IMR-90 (cell line): ENCODE measurements at regions not wholly inside any gene's neighbourhood (a gene's known extent, or its start where the extent isn't known, plus 50 kb on each side); places are given as distances from the start of the nearest gene placed in this dataset.

ENCODE experiments used
- ATAC-seq: fragments of 200-7000 bp; cut with Tn5 transposase; 2 replicates; pipeline ENCODE4 v1.9.1; 2020; ENCODE audit warnings: low read depth, mild to moderate bottlenecking, moderate library complexity
- BruUV-seq: library from RNA; stranded (reverse); fragments of 400-500 nt; replicated peaks from 2 replicates; lab custom pipeline; 2021; lab: Mats Ljungman, UMichigan
- CTCF ChIA-PET: fragments of 300-600 bp; formaldehyde crosslinking; extraction: SDS; loops from one replicate; lab custom pipeline; 2021; ENCODE audit warnings: antibody characterized with exemption; lab: Yijun Ruan, JAX
- POLR2A ChIA-PET: fragments of 300-600 bp; sonication (Branson Sonifier 250); formaldehyde crosslinking; loops from one replicate; lab custom pipeline; 2022; ENCODE audit warnings: antibody characterized with exemption; ENCODE audit not compliant: unreplicated experiment; lab: Charles Lee
- DNase-seq: peaks from one replicate; pipeline ENCODE4 v3.0.0; 2013
- H2AFZ ChIP-seq: replicated peaks from 2 replicates; pipeline ENCODE3; 2013; ENCODE audit warnings: low read length, mild to moderate bottlenecking; ENCODE audit not compliant: poor library complexity
- H2AK5ac ChIP-seq: 2 replicates; pipeline ENCODE4 v1.6.1; 2013; ENCODE audit warnings: low read depth, low read length, inconsistent platforms
- H2AK9ac ChIP-seq: replicated peaks from 2 replicates; pipeline ENCODE3; 2013; ENCODE audit warnings: mild to moderate bottlenecking, low read depth, low read length, moderate library complexity; ENCODE audit not compliant: poor library complexity
- H2BK120ac ChIP-seq: 2 replicates; pipeline ENCODE4 v1.6.1; 2013; ENCODE audit warnings: low read depth, low read length, inconsistent platforms
- H2BK15ac ChIP-seq: 3 replicates; pipeline ENCODE4 v1.6.1; 2013; ENCODE audit warnings: low read depth, low read length, inconsistent platforms
- H2BK20ac ChIP-seq: 2 replicates; pipeline ENCODE4 v1.6.1; 2013; ENCODE audit warnings: low read depth, mild to moderate bottlenecking, inconsistent platforms, low read length, moderate library complexity
- H2BK5ac ChIP-seq: 2 replicates; pipeline ENCODE4 v1.6.1; 2013; ENCODE audit warnings: mild to moderate bottlenecking, low read depth, low read length, inconsistent platforms; ENCODE audit not compliant: poor library complexity, severe bottlenecking
- H3K14ac ChIP-seq: replicated peaks from 2 replicates; pipeline ENCODE4 v1.6.1; 2013; ENCODE audit warnings: low read depth, low read length, inconsistent platforms
- H3K18ac ChIP-seq: 2 replicates; pipeline ENCODE4 v1.6.1; 2013; ENCODE audit warnings: low read depth, low read length, control low read depth
- H3K23ac ChIP-seq: 2 replicates; pipeline ENCODE4 v1.6.1; 2013; ENCODE audit warnings: low read depth, low read length, inconsistent platforms
- H3K27ac ChIP-seq: 2 replicates; pipeline ENCODE4 v1.5.1; 2013; ENCODE audit warnings: mild to moderate bottlenecking, control low read depth, low read length; ENCODE audit not compliant: insufficient read depth
- H3K27me3 ChIP-seq: 2 replicates; pipeline ENCODE4 v1.6.1; 2013; ENCODE audit warnings: low read length; ENCODE audit not compliant: control insufficient read depth, insufficient read depth
- H3K36me3 ChIP-seq: 2 replicates; pipeline ENCODE4 v1.6.1; 2013; ENCODE audit warnings: low read length, mixed read lengths; ENCODE audit not compliant: control insufficient read depth, insufficient read depth
- H3K4ac ChIP-seq: 2 replicates; pipeline ENCODE4 v1.6.1; 2013; ENCODE audit warnings: low read depth, low read length, inconsistent platforms
- H3K4me1 ChIP-seq: 2 replicates; pipeline ENCODE4 v1.6.1; 2013; ENCODE audit warnings: low read length, mixed read lengths; ENCODE audit not compliant: control insufficient read depth, insufficient read depth
- H3K4me2 ChIP-seq: 2 replicates; pipeline ENCODE4 v1.6.1; 2013; ENCODE audit warnings: low read depth, mild to moderate bottlenecking, control low read depth, low read length, moderate library complexity
- H3K4me3 ChIP-seq: 2 replicates; pipeline ENCODE4 v1.5.1; 2013; ENCODE audit warnings: low read depth, mild to moderate bottlenecking, control low read depth, low read length, moderate library complexity; ENCODE audit not compliant: insufficient read depth
- H3K56ac ChIP-seq: 2 replicates; pipeline ENCODE4 v1.6.1; 2013; ENCODE audit warnings: low read length, inconsistent platforms; ENCODE audit not compliant: insufficient read depth; ENCODE audit errors: extremely low read depth
- H3K79me1 ChIP-seq, 2 experiments: 2 replicates each; pipeline ENCODE4 v1.6.1; 2013; ENCODE audit warnings: low read length in 2 of 2, inconsistent platforms in 1 of 2, low read depth in 1 of 2
- H3K9ac ChIP-seq: 2 replicates; pipeline ENCODE4 v1.6.1; 2013; ENCODE audit warnings: low read depth, low read length, control low read depth
- H3K9me1 ChIP-seq: 2 replicates; pipeline ENCODE4 v1.6.1; 2013; ENCODE audit warnings: low read length, inconsistent platforms; ENCODE audit not compliant: insufficient read depth
- H3K9me3 ChIP-seq: 2 replicates; pipeline ENCODE4 v1.6.1; 2013; ENCODE audit warnings: low read length; ENCODE audit not compliant: control insufficient read depth, insufficient read depth
- H4K20me1 ChIP-seq: 2 replicates; pipeline ENCODE4 v1.6.1; 2013; ENCODE audit warnings: low read length, inconsistent platforms; ENCODE audit not compliant: insufficient read depth
- H4K5ac ChIP-seq: 2 replicates; pipeline ENCODE4 v1.6.1; 2013; ENCODE audit warnings: mild to moderate bottlenecking, low read depth, low read length, control low read depth
- H4K8ac ChIP-seq, 2 experiments: 2 replicates each; pipeline ENCODE4 v1.6.1; 2013; ENCODE audit warnings: low read depth in 2 of 2, low read length in 2 of 2, control low read depth in 1 of 2, inconsistent platforms in 1 of 2
- H4K91ac ChIP-seq: 2 replicates; pipeline ENCODE4 v1.6.1; 2013; ENCODE audit warnings: low read depth, low read length, inconsistent platforms; ENCODE audit not compliant: insufficient read depth
- CEBPB ChIP-seq: IDR thresholded peaks from 2 replicates; pipeline ENCODE4 v1.6.1; 2012; ENCODE audit warnings: low read depth, low read length, improper control_type of control experiment
- FOS ChIP-seq: fragments of 150-350 bp; IDR thresholded peaks from 2 replicates; pipeline ENCODE4 v1.6.1; 2016; ENCODE audit warnings: low read depth, low read length
- MAFK ChIP-seq: IDR thresholded peaks from 2 replicates; pipeline ENCODE4 v1.6.1; 2012; ENCODE audit warnings: low read depth, low read length, improper control_type of control experiment
- MAZ ChIP-seq: IDR thresholded peaks from 2 replicates; pipeline ENCODE4 v1.6.1; 2012; ENCODE audit warnings: low read depth, mild to moderate bottlenecking, low read length, improper control_type of control experiment, moderate library complexity, borderline replicate concordance
- MXI1 ChIP-seq: IDR thresholded peaks from 2 replicates; pipeline ENCODE4 v1.6.1; 2012; ENCODE audit warnings: low read depth, mild to moderate bottlenecking, low read length, moderate library complexity, borderline replicate concordance
- NFE2L2 ChIP-seq: fragments of 150-350 bp; IDR thresholded peaks from 2 replicates; pipeline ENCODE4 v1.6.1; 2016; ENCODE audit warnings: low read depth, mild to moderate bottlenecking, low read length
- POLR2A ChIP-seq: IDR thresholded peaks from 2 replicates; pipeline ENCODE4 v1.6.1; 2012; ENCODE audit warnings: mild to moderate bottlenecking, low read depth, low read length
- RAD21 ChIP-seq: IDR thresholded peaks from 2 replicates; pipeline ENCODE4 v1.6.1; 2012; ENCODE audit warnings: low read length, improper control_type of control experiment
- RCOR1 ChIP-seq: IDR thresholded peaks from 2 replicates; pipeline ENCODE4 v1.6.1; 2012; ENCODE audit warnings: mild to moderate bottlenecking, low read length, improper control_type of control experiment; ENCODE audit not compliant: insufficient replicate concordance
- WGBS, 2 experiments: methylation state at CpG; one replicate each; pipeline versions ENCODE4 v1.1.5 to v1.1.7; 2013; ENCODE audit warnings: missing lambda C conversion rate in 2 of 2; ENCODE audit not compliant: insufficient read length in 1 of 2; ENCODE audit errors: extremely low coverage in 2 of 2; 5-methylcytosine and 5-hydroxymethylcytosine counted together
- dilution Hi-C: fragments of 300-500 bp; cut with HindIII; formaldehyde crosslinking; loops from one replicate; pipeline ENCODE4 v1.14.3; 2018; ENCODE audit warnings: low sequenced_read_pairs; ENCODE audit not compliant: unreplicated experiment
- in situ Hi-C: fragments of 300-500 bp; cut with MboI; formaldehyde crosslinking; loops from 3 replicates; pipeline ENCODE4 v1.14.3; 2019; ENCODE audit warnings: low sequenced_read_pairs, inconsistent platforms, mixed read lengths
- intact Hi-C: fragments of 100-400 bp; cut with micrococcal nuclease; formaldehyde crosslinking; loops from 2 replicates; pipeline ENCODE4 v1.10.0; 2022
- TF ChIP-seq, protein P1 (sequence below): conservative IDR thresholded peaks from 2 replicates; pipeline ENCODE4 v1.5.1; 2012; ENCODE audit warnings: mild to moderate bottlenecking, low read depth, low read length, improper control_type of control experiment
- TF ChIP-seq, protein P2 (sequence below): fragments of 150-350 bp; IDR thresholded peaks from 2 replicates; pipeline ENCODE4 v1.6.1; 2016; ENCODE audit warnings: low read depth, mild to moderate bottlenecking, low read length, moderate library complexity, borderline replicate concordance

DNA sequence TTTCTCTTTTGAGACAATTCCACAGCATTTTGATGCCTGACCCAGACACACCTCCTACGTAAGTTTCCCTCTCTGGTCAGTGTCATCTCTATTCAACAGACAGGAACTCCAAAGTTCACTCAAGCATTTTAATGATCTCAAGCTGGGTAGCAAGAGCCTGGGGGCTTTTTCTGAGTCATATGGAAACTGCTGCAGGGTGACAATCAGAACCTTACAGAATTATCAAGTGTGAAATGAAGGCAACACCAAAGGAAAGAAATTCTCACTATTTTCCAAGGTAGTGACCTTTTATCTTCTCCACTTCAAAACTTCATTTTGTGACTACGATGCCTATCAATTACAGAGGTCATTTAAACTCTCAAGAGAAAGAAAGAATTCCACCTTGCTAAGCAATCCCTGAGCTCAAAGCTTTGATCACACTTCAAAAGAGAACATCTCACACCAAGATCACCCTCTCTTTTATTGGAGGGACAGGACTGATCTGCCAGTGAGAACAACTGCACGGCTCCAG, 229.0 kb upstream of the ZC3H12C start (continued):
- TF ChIP-seq, protein P1, sequence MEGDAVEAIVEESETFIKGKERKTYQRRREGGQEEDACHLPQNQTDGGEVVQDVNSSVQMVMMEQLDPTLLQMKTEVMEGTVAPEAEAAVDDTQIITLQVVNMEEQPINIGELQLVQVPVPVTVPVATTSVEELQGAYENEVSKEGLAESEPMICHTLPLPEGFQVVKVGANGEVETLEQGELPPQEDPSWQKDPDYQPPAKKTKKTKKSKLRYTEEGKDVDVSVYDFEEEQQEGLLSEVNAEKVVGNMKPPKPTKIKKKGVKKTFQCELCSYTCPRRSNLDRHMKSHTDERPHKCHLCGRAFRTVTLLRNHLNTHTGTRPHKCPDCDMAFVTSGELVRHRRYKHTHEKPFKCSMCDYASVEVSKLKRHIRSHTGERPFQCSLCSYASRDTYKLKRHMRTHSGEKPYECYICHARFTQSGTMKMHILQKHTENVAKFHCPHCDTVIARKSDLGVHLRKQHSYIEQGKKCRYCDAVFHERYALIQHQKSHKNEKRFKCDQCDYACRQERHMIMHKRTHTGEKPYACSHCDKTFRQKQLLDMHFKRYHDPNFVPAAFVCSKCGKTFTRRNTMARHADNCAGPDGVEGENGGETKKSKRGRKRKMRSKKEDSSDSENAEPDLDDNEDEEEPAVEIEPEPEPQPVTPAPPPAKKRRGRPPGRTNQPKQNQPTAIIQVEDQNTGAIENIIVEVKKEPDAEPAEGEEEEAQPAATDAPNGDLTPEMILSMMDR = no peak
- TF ChIP-seq FOS = no peak

DNA sequence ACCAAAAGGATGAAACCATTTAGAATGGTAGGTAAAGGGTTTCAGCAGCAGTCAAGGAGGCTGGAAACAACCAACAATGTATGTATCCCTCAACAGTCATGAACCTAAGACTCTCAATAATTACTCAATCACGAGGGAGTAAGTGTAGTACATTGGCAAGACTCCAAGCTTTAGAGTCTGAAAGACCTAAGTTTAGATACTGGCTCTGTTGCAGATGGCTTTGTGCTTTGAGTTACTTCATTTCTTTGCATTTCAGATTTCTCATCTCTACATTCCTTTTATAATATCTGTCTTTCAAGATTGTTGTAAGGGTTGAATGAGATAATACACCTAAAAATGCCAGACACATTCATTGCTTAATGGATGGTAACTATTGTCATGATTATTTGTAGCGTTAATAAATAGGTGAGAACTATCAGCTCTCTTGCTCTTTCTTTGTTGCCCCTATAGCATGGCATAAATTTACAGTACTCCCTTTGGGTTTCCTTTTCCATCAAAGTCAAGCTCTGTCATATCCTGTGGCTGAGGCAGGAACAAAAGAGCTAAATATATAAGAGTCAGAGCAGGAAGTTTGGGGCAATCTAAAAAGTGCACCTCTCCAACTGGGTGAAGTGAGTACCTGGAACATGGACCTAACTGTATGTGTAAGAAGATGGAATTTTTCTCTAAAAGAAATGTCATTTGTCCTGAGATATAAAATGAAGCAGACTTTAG, 228.2 kb upstream of the ZC3H12C start:
- Histone ChIP-seq H2AFZ (no peak overlapping the region), H2BK20ac (no peak overlapping the region), H4K91ac (no peak overlapping the region), H2BK5ac (no peak overlapping the region), H3K23ac (no peak overlapping the region), H4K8ac (no peak overlapping the region), H2AK5ac (no peak overlapping the region), H3K9me3 (no peaks in the 10 kb centered on the region), H2AK9ac (no peak overlapping the region), H3K79me1 (no peaks in the 10 kb centered on the region), H3K4me3 (no peak overlapping the region), H4K5ac (no peak overlapping the region), H2BK120ac (no peak overlapping the region), H3K14ac (no peak overlapping the region), H3K18ac (no peak overlapping the region), H3K4me1 (peaks cover 2% of the 10 kb centered on the region; the same call in 1 of the 2 replicates), H3K27me3 (no peaks in the 10 kb centered on the region), H3K4ac (no peak overlapping the region), H3K27ac (no peak overlapping the region), H4K20me1 (no peaks in the 10 kb centered on the region), H3K9ac (no peak overlapping the region), H3K36me3 (no peaks in the 10 kb centered on the region), H3K4me2 (no peak overlapping the region), H3K56ac (no peak overlapping the region), H3K9me1 (no peaks in the 10 kb centered on the region), H2BK15ac (no peak overlapping the region)
- no TSS peak for BruUV-seq
- peak; percentile 74 for DNase-seq
- dilution Hi-C loops (no loop called here), in situ Hi-C loops (loop anchor here (10.0 to 25.0 kb wide), 2 partner anchors 70 to 497 kb away; no protein-coding TSS in a partner anchor), intact Hi-C loops (no loop called here)
- no CpG with 5 or more reads among the region's 2 CpGs for WGBS, 2 experiments
- ChIA-PET CTCF (no interaction called here), POLR2A (no interaction called here)
- TF ChIP-seq, protein P2, sequence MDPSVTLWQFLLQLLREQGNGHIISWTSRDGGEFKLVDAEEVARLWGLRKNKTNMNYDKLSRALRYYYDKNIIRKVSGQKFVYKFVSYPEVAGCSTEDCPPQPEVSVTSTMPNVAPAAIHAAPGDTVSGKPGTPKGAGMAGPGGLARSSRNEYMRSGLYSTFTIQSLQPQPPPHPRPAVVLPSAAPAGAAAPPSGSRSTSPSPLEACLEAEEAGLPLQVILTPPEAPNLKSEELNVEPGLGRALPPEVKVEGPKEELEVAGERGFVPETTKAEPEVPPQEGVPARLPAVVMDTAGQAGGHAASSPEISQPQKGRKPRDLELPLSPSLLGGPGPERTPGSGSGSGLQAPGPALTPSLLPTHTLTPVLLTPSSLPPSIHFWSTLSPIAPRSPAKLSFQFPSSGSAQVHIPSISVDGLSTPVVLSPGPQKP = no peak
- TF ChIP-seq MAFK = no peak
- TF ChIP-seq MAZ = no peak
- TF ChIP-seq POLR2A = no peak
- TF ChIP-seq NFE2L2 = no peak
- TF ChIP-seq MXI1 = no peak
- no peak for TF ChIP-seq RCOR1
- no peak for TF ChIP-seq RAD21
- peak; percentile 40; the same call in 1 of the 2 replicates for TF ChIP-seq CEBPB
- no peak; the same call in 1 of the 2 replicates for ATAC-seq
